ENCODE measurements at regions not wholly inside any gene's neighbourhood (a gene's known extent, or its start where the extent isn't known, plus 50 kb on each side); places are given as distances from the start of the nearest gene placed in this dataset.

- no peaks in the 10 kb centered on the region for H3K36me3 ChIP-seq (ENCODE audit: control insufficient read depth, insufficient read depth, low read length)
- POLR2A ChIA-PET: no interaction called here
- no peak for TF ChIP-seq CTCF (IDR thresholded peaks at IDR 0.05)
- TF ChIP-seq SIN3A (IDR thresholded peaks at IDR 0.05; ENCODE audit: borderline replicate concordance, insufficient read depth, low read depth, low read length): no peak
- TF ChIP-seq REST (IDR thresholded peaks at IDR 0.05; ENCODE audit: insufficient read depth in 1 of 2, low read depth in 2 of 2, low read length in 1 of 2): no peak
- TF ChIP-seq TCF7L2 (IDR thresholded peaks at IDR 0.05; ENCODE audit: low read depth, low read length): no peak
- TF ChIP-seq POLR2AphosphoS5 (IDR thresholded peaks at IDR 0.05; ENCODE audit: low read depth, low read length): no peak
- CTCF ChIA-PET: no interaction called here
- no peaks in the 10 kb centered on the region for H3K9me3 ChIP-seq (ENCODE audit: control insufficient read depth, insufficient read depth, low read depth, low read length)
- DNase-seq (ENCODE audit: low read depth, low spot score) (no peak), ATAC-seq (no peak)
- intact Hi-C loops (cut with micrococcal nuclease; ENCODE audit: unreplicated experiment): no loop called here
- H3K27ac ChIP-seq (ENCODE audit: low read length): no peak overlapping the region
- in situ Hi-C loops (cut with HindIII; ENCODE audit: low pct_unique_long_range_greater_than_20kb, low sequenced_read_pairs): no loop called here
- H3K4me1 ChIP-seq (ENCODE audit: control insufficient read depth, insufficient read depth, low read length): no peaks in the 10 kb centered on the region
- no peak overlapping the region for H3K4me3 ChIP-seq (ENCODE audit: low read depth in 2 of 2, low read length in 2 of 2)
- no peaks in the 10 kb centered on the region for H3K27me3 ChIP-seq (ENCODE audit: control insufficient read depth, insufficient read depth, low read length)
- BruUV-seq (replicated peaks): no TSS peak
These were observed 997.4 kb downstream of the HACE1 start for GRCh38 chr6:103862297-103862696.

- BruUV-seq (replicated peaks): no TSS peak
These were observed 1001.7 kb downstream of the HACE1 start for GRCh38 chr6:103858003-103858402.

More at GRCh38 chr6:103858003-103858402, 1001.7 kb downstream of the HACE1 start:
- Histone ChIP-seq H3K27me3 (ENCODE audit: control insufficient read depth, insufficient read depth, low read length) (no peaks in the 10 kb centered on the region), H3K27ac (ENCODE audit: low read length) (no peak overlapping the region), H3K36me3 (ENCODE audit: control insufficient read depth, insufficient read depth, low read length) (no peaks in the 10 kb centered on the region), H3K4me3 (ENCODE audit: low read depth in 2 of 2, low read length in 2 of 2) (no peak overlapping the region), H3K9me3 (ENCODE audit: control insufficient read depth, insufficient read depth, low read depth, low read length) (no peaks in the 10 kb centered on the region), H3K4me1 (ENCODE audit: control insufficient read depth, insufficient read depth, low read length) (no peaks in the 10 kb centered on the region)
- DNase-seq (ENCODE audit: low read depth, low spot score) (no peak), ATAC-seq (no peak)
- in situ Hi-C loops (cut with HindIII; ENCODE audit: low pct_unique_long_range_greater_than_20kb, low sequenced_read_pairs): no loop called here
- ChIA-PET POLR2A (no interaction called here), CTCF (no interaction called here)
- intact Hi-C loops (cut with micrococcal nuclease; ENCODE audit: unreplicated experiment): no loop called here
- no peak for TF ChIP-seq REST (IDR thresholded peaks at IDR 0.05; ENCODE audit: insufficient read depth in 1 of 2, low read depth in 2 of 2, low read length in 1 of 2)
- TF ChIP-seq SIN3A (IDR thresholded peaks at IDR 0.05; ENCODE audit: borderline replicate concordance, insufficient read depth, low read depth, low read length): no peak
- no peak for TF ChIP-seq TCF7L2 (IDR thresholded peaks at IDR 0.05; ENCODE audit: low read depth, low read length)
- no peak for TF ChIP-seq CTCF (IDR thresholded peaks at IDR 0.05)
- TF ChIP-seq POLR2AphosphoS5 (IDR thresholded peaks at IDR 0.05; ENCODE audit: low read depth, low read length): no peak

Measured in Panc1 (cell line).